Neutrophil (primary cell): ENCODE measurements at regions not wholly inside any gene's neighbourhood (a gene's known extent, or its start where the extent isn't known, plus 50 kb on each side); places are given as distances from the start of the nearest gene placed in this dataset.

ENCODE experiments used
- H3K27ac ChIP-seq: fragments of 200-600 bp; sonication (generic); 2 replicates; pipeline ENCODE4 v1.5.1; 2016; ENCODE audit warnings: mild to moderate bottlenecking, moderate library complexity
- H3K27me3 ChIP-seq: fragments of 200-600 bp; sonication (generic); 2 replicates; pipeline ENCODE4 v1.6.0; 2016; ENCODE audit warnings: mild to moderate bottlenecking
- H3K36me3 ChIP-seq: fragments of 200-600 bp; sonication (generic); 2 replicates; pipeline ENCODE4 v1.5.1; 2017
- H3K4me1 ChIP-seq, 2 experiments: fragments of 200-600 bp in 1 of 2; sonication (generic) in 1 of 2; 1 replicate in 1 of 2; 2 replicates in 1 of 2; pipeline versions ENCODE4 v1.5.1 to v1.6.1; 2013 to 2016; ENCODE audit warnings: low read depth in 1 of 2, low read length in 1 of 2, mild to moderate bottlenecking in 1 of 2, moderate library complexity in 1 of 2; ENCODE audit not compliant: control insufficient read depth in 1 of 2, insufficient read depth in 1 of 2
- H3K4me3 ChIP-seq, 2 experiments: fragments of 200-600 bp in 1 of 2; sonication (generic) in 1 of 2; 1 replicate in 1 of 2; 2 replicates in 1 of 2; pipeline ENCODE4 v1.5.1; 2013 to 2016; ENCODE audit warnings: low read depth in 1 of 2, low read length in 1 of 2, mild to moderate bottlenecking in 1 of 2, moderate library complexity in 1 of 2
- H3K9me3 ChIP-seq: fragments of 200-600 bp; sonication (generic); 2 replicates; pipeline ENCODE4 v1.5.1; 2016
- CTCF ChIP-seq: fragments of 200-600 bp; sonication (generic); IDR thresholded peaks from 2 replicates; pipeline ENCODE4 v1.5.1; 2016; ENCODE audit warnings: antibody characterized with exemption

DNA sequence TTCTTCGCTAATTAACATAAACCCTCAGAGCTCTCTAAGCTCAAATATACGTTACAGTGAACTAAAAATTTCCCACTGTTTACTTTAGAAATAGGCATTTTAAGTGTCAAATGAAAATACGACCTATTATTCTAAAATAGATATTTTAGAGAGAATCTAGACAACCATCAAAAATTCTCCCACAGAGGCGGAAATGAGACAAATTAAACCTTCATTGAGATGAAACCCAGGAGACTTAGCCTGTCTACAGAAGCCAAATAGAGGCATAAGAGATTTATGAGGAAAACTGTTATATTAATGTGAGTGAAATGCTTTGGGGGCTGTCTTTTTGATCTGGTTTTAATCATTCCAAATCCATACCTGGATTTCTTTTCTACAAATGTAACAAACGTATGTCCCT is 232.0 kb upstream of the GRIA4 start:
- no peak overlapping the region for H3K27ac ChIP-seq
- H3K4me1 ChIP-seq = no peaks in the 10 kb centered on the region
- H3K27me3 ChIP-seq = no peaks in the 10 kb centered on the region
- H3K9me3 ChIP-seq = no peaks in the 10 kb centered on the region
- H3K4me3 ChIP-seq = no peak overlapping the region
- H3K36me3 ChIP-seq = no peaks in the 10 kb centered on the region
- TF ChIP-seq CTCF = no peak

- Histone ChIP-seq H3K4me1 (no peaks in the 10 kb centered on the region), H3K27me3 (no peaks in the 10 kb centered on the region), H3K36me3 (no peaks in the 10 kb centered on the region), H3K27ac (no peak overlapping the region), H3K9me3 (no peaks in the 10 kb centered on the region), H3K4me3 (no peak overlapping the region)
- no peak for TF ChIP-seq CTCF
Observed at GRCh38 chr11:105372206-105372605, 232.6 kb upstream of the CARD18 start.

DNA sequence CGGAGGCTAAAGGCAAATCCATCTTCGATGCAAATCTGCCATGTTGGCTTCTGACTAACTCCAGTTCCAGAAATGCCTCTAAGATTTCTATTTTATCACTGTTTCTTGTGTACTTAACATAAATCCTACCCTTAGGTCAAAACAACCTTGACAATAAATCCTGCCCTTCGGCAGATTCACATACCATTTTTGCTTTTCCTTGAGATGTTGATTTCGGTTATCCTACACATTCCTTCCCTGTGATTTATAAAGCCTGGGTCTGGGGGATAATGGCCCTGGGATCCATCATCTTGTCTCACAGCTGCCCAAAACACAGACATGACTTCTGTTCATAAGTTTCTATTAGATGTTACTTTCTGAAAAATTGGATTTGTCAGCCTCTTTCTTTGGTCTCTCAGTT is 231.7 kb upstream of the CARD18 start:
- no peak overlapping the region for H3K4me3 ChIP-seq
- no peaks in the 10 kb centered on the region for H3K27me3 ChIP-seq
- no peak for TF ChIP-seq CTCF
- H3K9me3 ChIP-seq = no peaks in the 10 kb centered on the region
- no peak overlapping the region for H3K27ac ChIP-seq
- H3K4me1 ChIP-seq = no peaks in the 10 kb centered on the region
- no peaks in the 10 kb centered on the region for H3K36me3 ChIP-seq

- Histone ChIP-seq H3K27ac (no peak overlapping the region), H3K36me3 (no peaks in the 10 kb centered on the region), H3K4me1 (no peaks in the 10 kb centered on the region), H3K27me3 (no peaks in the 10 kb centered on the region), H3K9me3 (no peaks in the 10 kb centered on the region), H3K4me3 (no peak overlapping the region)
- no peak for TF ChIP-seq CTCF
Observed at GRCh38 chr11:105368711-105369110, 229.1 kb upstream of the CARD18 start.

GRCh38 chr11:105367129-105367528 is 227.6 kb upstream of the CARD18 start:
- no peaks in the 10 kb centered on the region for H3K9me3 ChIP-seq
- H3K4me3 ChIP-seq = no peak overlapping the region
- H3K36me3 ChIP-seq = no peaks in the 10 kb centered on the region
- no peak overlapping the region for H3K27ac ChIP-seq
- no peak for TF ChIP-seq CTCF
- H3K4me1 ChIP-seq = no peaks in the 10 kb centered on the region
- H3K27me3 ChIP-seq = no peaks in the 10 kb centered on the region

GRCh38 chr11:105361651-105362050 is 222.1 kb upstream of the CARD18 start:
- Histone ChIP-seq H3K4me3 (no peak overlapping the region), H3K4me1 (no peaks in the 10 kb centered on the region), H3K27me3 (no peaks in the 10 kb centered on the region), H3K27ac (no peak overlapping the region), H3K9me3 (no peaks in the 10 kb centered on the region), H3K36me3 (no peaks in the 10 kb centered on the region)
- no peak for TF ChIP-seq CTCF
